Gastroesophageal sphincter (tissue), 4 donors: ENCODE measurements at regions not wholly inside any gene's neighbourhood (a gene's known extent, or its start where the extent isn't known, plus 50 kb on each side); places are given as distances from the start of the nearest gene placed in this dataset.

Source experiments
- ATAC-seq: fragments of 150-250 bp; one replicate; pipeline ENCODE4 v1.9.1; 2016; ENCODE audit warnings: mild to moderate bottlenecking, moderate library complexity
- H3K27ac ChIP-seq, 4 donors: fragments of 200-600 bp; sonication (generic) in 3 of 4; 1 replicate in 3 of 4; 2 replicates in 1 of 4; pipeline ENCODE4 v1.5.1; 2016 to 2019
- H3K27me3 ChIP-seq: fragments of 200-600 bp; sonication (generic); one replicate; pipeline ENCODE4 v1.5.1; 2019
- H3K36me3 ChIP-seq, 2 donors: fragments of 200-600 bp; sonication (generic); one replicate each; pipeline ENCODE4 v1.5.1; 2019; ENCODE audit warnings: control low read depth in 1 of 2
- H3K4me1 ChIP-seq, 3 donors: fragments of 200-600 bp; sonication (generic); 1 replicate in 2 of 3; 2 replicates in 1 of 3; pipeline ENCODE4 v1.5.1; 2016 to 2019; ENCODE audit warnings: control low read depth in 2 of 3
- H3K4me3 ChIP-seq, 2 donors: fragments of 200-600 bp; sonication (generic); one replicate each; pipeline ENCODE4 v1.5.1; 2019; ENCODE audit warnings: mild to moderate bottlenecking in 1 of 2, moderate library complexity in 1 of 2
- H3K9me3 ChIP-seq, 3 donors: fragments of 200-600 bp; sonication (generic); one replicate each; pipeline ENCODE4 v1.5.1; 2017 to 2019; ENCODE audit warnings: control low read depth in 2 of 3
- EP300 ChIP-seq: sonication (generic); formaldehyde crosslinking; IDR thresholded peaks from one replicate; pipeline ENCODE4 v1.6.1; 2017; ENCODE audit warnings: antibody characterized with exemption, mild to moderate bottlenecking
- POLR2A ChIP-seq, 2 donors: fragments of 450-650 bp; IDR thresholded peaks; one replicate each; pipeline ENCODE4 v1.6.1; 2017; ENCODE audit warnings: antibody characterized with exemption in 2 of 2, mild to moderate bottlenecking in 2 of 2, moderate library complexity in 1 of 2
- POLR2AphosphoS5 ChIP-seq: sonication (generic); formaldehyde crosslinking; IDR thresholded peaks from one replicate; pipeline ENCODE4 v1.6.1; 2017; ENCODE audit warnings: antibody characterized with exemption
- WGBS, 2 donors: methylation state at CpG; one replicate each; pipeline ENCODE4 v1.1.5; 2018; ENCODE audit warnings: low coverage in 1 of 2; 5-methylcytosine and 5-hydroxymethylcytosine counted together
- TF ChIP-seq, protein P1 (sequence below), 4 experiments: fragments of 200-600 bp in 2 of 4; fragments of 450-650 bp in 2 of 4; sonication (generic) in 1 of 4; IDR thresholded peaks; one replicate each; pipeline ENCODE4 v1.5.1; 2017 to 2019; ENCODE audit warnings: antibody characterized with exemption in 4 of 4, mild to moderate bottlenecking in 2 of 4, moderate library complexity in 2 of 4

- ATAC-seq, result no peak
- WGBS, 2 donors, result 57 to 77% methylated on average over 3 of the region's 3 CpGs
- no peak overlapping the region for H3K27ac ChIP-seq
- TF ChIP-seq, protein P1, sequence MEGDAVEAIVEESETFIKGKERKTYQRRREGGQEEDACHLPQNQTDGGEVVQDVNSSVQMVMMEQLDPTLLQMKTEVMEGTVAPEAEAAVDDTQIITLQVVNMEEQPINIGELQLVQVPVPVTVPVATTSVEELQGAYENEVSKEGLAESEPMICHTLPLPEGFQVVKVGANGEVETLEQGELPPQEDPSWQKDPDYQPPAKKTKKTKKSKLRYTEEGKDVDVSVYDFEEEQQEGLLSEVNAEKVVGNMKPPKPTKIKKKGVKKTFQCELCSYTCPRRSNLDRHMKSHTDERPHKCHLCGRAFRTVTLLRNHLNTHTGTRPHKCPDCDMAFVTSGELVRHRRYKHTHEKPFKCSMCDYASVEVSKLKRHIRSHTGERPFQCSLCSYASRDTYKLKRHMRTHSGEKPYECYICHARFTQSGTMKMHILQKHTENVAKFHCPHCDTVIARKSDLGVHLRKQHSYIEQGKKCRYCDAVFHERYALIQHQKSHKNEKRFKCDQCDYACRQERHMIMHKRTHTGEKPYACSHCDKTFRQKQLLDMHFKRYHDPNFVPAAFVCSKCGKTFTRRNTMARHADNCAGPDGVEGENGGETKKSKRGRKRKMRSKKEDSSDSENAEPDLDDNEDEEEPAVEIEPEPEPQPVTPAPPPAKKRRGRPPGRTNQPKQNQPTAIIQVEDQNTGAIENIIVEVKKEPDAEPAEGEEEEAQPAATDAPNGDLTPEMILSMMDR (IDR thresholded peaks at IDR 0.05), result no peak
- TF ChIP-seq POLR2A (IDR thresholded peaks at IDR 0.05), result no peak
- TF ChIP-seq POLR2AphosphoS5, result no peak
- TF ChIP-seq EP300, result no peak
- H3K4me3 ChIP-seq, result no peak overlapping the region
- H3K27me3 ChIP-seq, result no peaks in the 10 kb centered on the region
- H3K9me3 ChIP-seq, result peaks cover 0 to 12% (median 0%) of the 10 kb centered on the region in 3 donors
- no peaks in the 10 kb centered on the region for H3K4me1 ChIP-seq
- H3K36me3 ChIP-seq, result no peaks in the 10 kb centered on the region
Measured at GRCh38 chr12:119263466-119263865, 71.1 kb upstream of the CCDC60 start.

GRCh38 chr12:119266963-119267362, 67.6 kb upstream of the CCDC60 start:
- Histone ChIP-seq H3K4me3 (no peak overlapping the region), H3K36me3 (no peaks in the 10 kb centered on the region), H3K27me3 (no peaks in the 10 kb centered on the region), H3K4me1 (no peaks in the 10 kb centered on the region), H3K27ac (no peak overlapping the region), H3K9me3 (peaks cover 0 to 12% (median 0%) of the 10 kb centered on the region in 3 donors)
- ATAC-seq, result no peak
- 83% methylated on average over 1 of the region's 1 CpG; no CpG with 5 or more reads in 1 of the 2 donors for WGBS, 2 donors
- TF ChIP-seq POLR2AphosphoS5 (no peak), POLR2A (IDR thresholded peaks at IDR 0.05) (no peak), EP300 (no peak)
- TF ChIP-seq, protein P1 (IDR thresholded peaks at IDR 0.05), result no peak

DNA sequence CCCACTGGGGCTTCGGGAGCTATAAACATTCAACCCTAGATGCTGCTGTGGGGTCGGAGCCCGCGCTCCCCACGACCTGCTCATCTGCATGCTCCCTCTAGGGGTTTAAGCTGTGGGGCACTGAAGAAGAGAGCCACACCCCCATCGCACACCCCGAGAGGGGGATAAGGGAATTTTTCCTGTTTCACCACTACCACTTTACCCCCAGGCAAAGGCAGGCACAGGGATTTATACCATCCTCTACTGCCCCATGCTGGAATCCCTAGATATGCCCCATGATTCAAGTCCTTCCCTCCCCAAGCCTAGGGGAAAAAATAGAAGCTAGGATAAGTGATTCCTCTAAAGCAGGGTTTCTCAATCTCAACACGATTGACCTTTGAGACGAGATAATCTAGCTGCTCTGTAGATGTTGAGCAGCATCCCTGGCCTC, 59.9 kb upstream of the CCDC60 start:
- Histone ChIP-seq H3K4me3 (no peak overlapping the region), H3K27me3 (no peaks in the 10 kb centered on the region), H3K4me1 (no peaks in the 10 kb centered on the region), H3K27ac (no peak overlapping the region), H3K36me3 (no peaks in the 10 kb centered on the region), H3K9me3 (no peaks in the 10 kb centered on the region)
- WGBS, 2 donors, result 10% methylated on average over 2 of the region's 9 CpGs; no CpG with 5 or more reads in 1 of the 2 donors
- ATAC-seq, result no peak
- TF ChIP-seq, protein P1 (IDR thresholded peaks at IDR 0.05), result peak in 1 of 4 experiments; percentile 10
- TF ChIP-seq EP300, result no peak
- no peak for TF ChIP-seq POLR2A (IDR thresholded peaks at IDR 0.05)

DNA sequence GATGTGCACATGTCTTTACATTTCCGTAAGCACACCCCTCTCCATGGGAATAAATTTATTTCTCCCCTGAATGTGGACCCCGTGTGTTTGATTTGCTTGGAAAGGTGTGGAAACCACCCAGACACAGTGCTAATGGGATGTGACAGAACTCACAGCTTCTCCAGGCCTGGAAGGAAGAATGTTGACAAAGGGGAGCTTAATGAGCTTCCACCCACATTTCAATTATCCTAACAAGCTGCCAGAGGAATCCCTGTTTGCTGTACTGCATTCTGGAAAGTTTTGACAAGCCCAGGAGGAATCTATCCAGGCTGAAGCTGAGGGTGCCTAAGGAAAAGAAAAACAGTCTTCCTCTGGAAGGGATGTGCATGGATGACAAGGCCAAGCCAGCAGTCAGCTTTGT, 51.2 kb upstream of the CCDC60 start:
- Histone ChIP-seq H3K4me1 (no peaks in the 10 kb centered on the region), H3K27ac (no peak overlapping the region), H3K27me3 (no peaks in the 10 kb centered on the region), H3K9me3 (peaks cover 0 to 6% (median 0%) of the 10 kb centered on the region in 3 donors), H3K4me3 (no peak overlapping the region), H3K36me3 (no peaks in the 10 kb centered on the region)
- TF ChIP-seq POLR2A (IDR thresholded peaks at IDR 0.05), result no peak
- no peak for TF ChIP-seq POLR2AphosphoS5
- TF ChIP-seq, protein P1 (IDR thresholded peaks at IDR 0.05), result no peak
- TF ChIP-seq EP300, result no peak
- no peak for ATAC-seq
- WGBS, 2 donors, result 40 to 44% methylated on average over 2 of the region's 2 CpGs
